ENCODE measurements at regions not wholly inside any gene's neighbourhood (a gene's known extent, or its start where the extent isn't known, plus 50 kb on each side); places are given as distances from the start of the nearest gene placed in this dataset.

DNA sequence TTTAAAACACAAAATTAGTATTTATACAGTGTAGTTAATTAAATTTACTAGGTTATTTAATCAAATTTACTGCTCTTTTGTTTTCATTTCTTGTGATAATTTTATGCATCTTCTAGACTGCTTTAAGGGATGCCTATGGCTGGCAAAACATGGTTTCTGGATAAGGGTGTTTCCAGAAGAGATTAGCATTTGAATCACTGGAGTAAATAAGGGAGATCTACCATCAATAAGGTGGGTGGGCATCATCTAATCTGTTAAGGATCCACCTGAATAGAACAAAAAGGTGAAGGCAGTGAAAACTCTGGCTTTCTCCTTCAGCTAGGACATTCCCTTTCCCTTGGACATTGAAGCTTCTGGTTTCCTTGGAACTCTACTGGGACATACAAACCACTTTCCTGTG lies 146.2 kb upstream of the LAMA2 start:
- intact Hi-C loops (cut with micrococcal nuclease), result no loop called here
- TF ChIP-seq ZBTB34 (CRISPR knock-in tag; IDR thresholded peaks at IDR 0.05), result no peak
- TF ChIP-seq SOX6 (IDR thresholded peaks at IDR 0.05), result no peak
- TF ChIP-seq TAF1 (IDR thresholded peaks at IDR 0.05; ENCODE audit: control insufficient read depth, extremely low read depth, insufficient read depth, low read length, severe bottlenecking), result no peak
- TF ChIP-seq, protein P1, sequence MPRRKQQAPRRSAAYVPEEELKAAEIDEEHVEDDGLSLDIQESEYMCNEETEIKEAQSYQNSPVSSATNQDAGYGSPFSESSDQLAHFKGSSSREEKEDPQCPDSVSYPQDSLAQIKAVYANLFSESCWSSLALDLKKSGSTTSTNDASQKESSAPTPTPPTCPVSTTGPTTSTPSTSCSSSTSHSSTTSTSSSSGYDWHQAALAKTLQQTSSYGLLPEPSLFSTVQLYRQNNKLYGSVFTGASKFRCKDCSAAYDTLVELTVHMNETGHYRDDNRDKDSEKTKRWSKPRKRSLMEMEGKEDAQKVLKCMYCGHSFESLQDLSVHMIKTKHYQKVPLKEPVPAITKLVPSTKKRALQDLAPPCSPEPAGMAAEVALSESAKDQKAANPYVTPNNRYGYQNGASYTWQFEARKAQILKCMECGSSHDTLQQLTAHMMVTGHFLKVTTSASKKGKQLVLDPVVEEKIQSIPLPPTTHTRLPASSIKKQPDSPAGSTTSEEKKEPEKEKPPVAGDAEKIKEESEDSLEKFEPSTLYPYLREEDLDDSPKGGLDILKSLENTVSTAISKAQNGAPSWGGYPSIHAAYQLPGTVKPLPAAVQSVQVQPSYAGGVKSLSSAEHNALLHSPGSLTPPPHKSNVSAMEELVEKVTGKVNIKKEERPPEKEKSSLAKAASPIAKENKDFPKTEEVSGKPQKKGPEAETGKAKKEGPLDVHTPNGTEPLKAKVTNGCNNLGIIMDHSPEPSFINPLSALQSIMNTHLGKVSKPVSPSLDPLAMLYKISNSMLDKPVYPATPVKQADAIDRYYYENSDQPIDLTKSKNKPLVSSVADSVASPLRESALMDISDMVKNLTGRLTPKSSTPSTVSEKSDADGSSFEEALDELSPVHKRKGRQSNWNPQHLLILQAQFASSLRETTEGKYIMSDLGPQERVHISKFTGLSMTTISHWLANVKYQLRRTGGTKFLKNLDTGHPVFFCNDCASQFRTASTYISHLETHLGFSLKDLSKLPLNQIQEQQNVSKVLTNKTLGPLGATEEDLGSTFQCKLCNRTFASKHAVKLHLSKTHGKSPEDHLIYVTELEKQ (CRISPR knock-in tag; IDR thresholded peaks at IDR 0.05), result no peak
- TF ChIP-seq TEAD1 (CRISPR knock-in tag; IDR thresholded peaks at IDR 0.05), result no peak
- no peak for TF ChIP-seq ATF3 (IDR thresholded peaks at IDR 0.05)
- TF ChIP-seq ATF3 (CRISPR knock-in tag; conservative IDR thresholded peaks at IDR 0.05), result no peak
- no peak for TF ChIP-seq ZNF232 (CRISPR knock-in tag; IDR thresholded peaks at IDR 0.05)
- TF ChIP-seq PCBP1 (IDR thresholded peaks at IDR 0.05; ENCODE audit: low read depth, low read length, poor library complexity, severe bottlenecking), result no peak
- TF ChIP-seq ZNF431 (CRISPR knock-in tag; IDR thresholded peaks at IDR 0.05), result no peak
- no peak for TF ChIP-seq STAG1 (CRISPR knock-in tag; IDR thresholded peaks at IDR 0.05; ENCODE audit: borderline replicate concordance)
- TF ChIP-seq FOXO4 (CRISPR knock-in tag; IDR thresholded peaks at IDR 0.05), result no peak
- TF ChIP-seq ZNF277 (CRISPR knock-in tag; IDR thresholded peaks at IDR 0.05; ENCODE audit: borderline replicate concordance), result no peak

More for the DNA sequence above, 146.2 kb upstream of the LAMA2 start:
- ATAC-seq (no peak), DNase-seq (ENCODE audit: extremely low read depth in 1 of 4, low spot score in 3 of 4) (no peak), FAIRE-seq (no peak)
- ChIA-PET CTCF (ENCODE audit: low intra/inter-chr PET ratio) (no interaction called here), POLR2A (no interaction called here)
- no TSS peak for BruUV-seq (replicated peaks)
- Histone ChIP-seq H3K4me3 (no peak overlapping the region), H3K27ac (ENCODE audit: extremely low read depth, low read depth, low read length) (no peak overlapping the region), H3K36me3 (ENCODE audit: control insufficient read depth, insufficient read depth, low read length) (no peaks in the 10 kb centered on the region), H3K79me2 (ENCODE audit: control insufficient read depth, insufficient read depth, low read length) (no peaks in the 10 kb centered on the region), H3K9me3 (replicated peaks; ENCODE audit: control insufficient read depth, insufficient read depth, low read depth, low read length) (no peaks in the 10 kb centered on the region), H3K9me1 (ENCODE audit: control insufficient read depth, insufficient read depth, low read length) (no peaks in the 10 kb centered on the region), H2AFZ (ENCODE audit: low read depth, low read length) (no peak overlapping the region), H3K4me2 (ENCODE audit: insufficient read depth, low read length) (no peak overlapping the region), H3K4me1 (replicated peaks in 1 of 2; ENCODE audit: control insufficient read depth in 2 of 2, insufficient read depth in 2 of 2, low read length in 2 of 2) (no peaks in the 10 kb centered on the region), H4K20me1 (replicated peaks; ENCODE audit: control insufficient read depth, insufficient read depth, low read length) (no peaks in the 10 kb centered on the region), H3K9ac (ENCODE audit: insufficient read depth in 1 of 2, low read depth in 2 of 2, low read length in 2 of 2) (no peak overlapping the region), H3K27me3 (ENCODE audit: control insufficient read depth in 2 of 2, insufficient read depth in 2 of 2, low read length in 2 of 2) (no peaks in the 10 kb centered on the region)
- in situ Hi-C loops (cut with MboI), result no loop called here
